Gastrocnemius medialis (tissue), 4 donors: ENCODE measurements at regions not wholly inside any gene's neighbourhood (a gene's known extent, or its start where the extent isn't known, plus 50 kb on each side); places are given as distances from the start of the nearest gene placed in this dataset.

Experiments used
- CTCF ChIP-seq, 5 experiments: fragments of 450-650 bp in 3 of 5; fragments of 200-600 bp in 2 of 5; sonication (generic) in 2 of 5; IDR thresholded peaks in 4 of 5; conservative IDR thresholded peaks in 1 of 5; 1 replicate in 4 of 5; 2 replicates in 1 of 5; pipeline ENCODE4 v1.5.1; 2016 to 2019; ENCODE audit warnings: antibody characterized with exemption in 5 of 5, mild to moderate bottlenecking in 3 of 5, moderate library complexity in 3 of 5
- POLR2A ChIP-seq, 2 donors: fragments of 450-650 bp; IDR thresholded peaks; one replicate each; pipeline ENCODE4 v1.6.1; 2017; ENCODE audit warnings: antibody characterized with exemption in 2 of 2, mild to moderate bottlenecking in 2 of 2, moderate library complexity in 2 of 2

DNA sequence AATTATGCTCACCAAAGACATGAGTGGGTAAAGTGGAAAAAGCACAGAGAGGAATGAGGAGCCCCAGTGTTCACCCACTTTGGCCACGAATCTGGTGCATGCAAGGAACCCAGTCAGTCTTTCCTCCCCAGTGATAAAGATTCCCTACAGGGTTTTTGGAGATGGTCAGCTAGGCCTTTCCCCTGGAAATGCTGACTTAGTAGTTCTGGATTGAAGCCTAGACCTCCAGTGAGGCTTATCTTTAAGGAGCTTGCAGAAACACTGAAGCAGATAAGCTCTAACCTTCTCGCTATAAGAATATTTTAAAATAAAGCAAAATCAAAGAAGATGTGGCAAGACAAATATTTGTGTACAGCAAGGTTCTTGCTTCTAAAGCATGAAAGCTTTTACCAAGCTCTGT, 178.3 kb upstream of the CCDC68 start:
- TF ChIP-seq CTCF (IDR thresholded peaks at IDR 0.05 in 4 of 5, conservative IDR thresholded peaks at IDR 0.05 in 1 of 5): no peak
- TF ChIP-seq POLR2A (IDR thresholded peaks at IDR 0.05): no peak
